Sigmoid colon (tissue), 6 donors: ENCODE measurements at regions not wholly inside any gene's neighbourhood (a gene's known extent, or its start where the extent isn't known, plus 50 kb on each side); places are given as distances from the start of the nearest gene placed in this dataset.
"Not testable (repeated sequence)": the region's sequence is repeated elsewhere in the genome, so short reads cannot be mapped to it uniquely, and the experiment has no call there.

Experiments used
- DNase-seq: peaks from one replicate; pipeline ENCODE4 v3.0.0-alpha.2; 2019
- H3K27ac ChIP-seq, 4 donors: fragments of 200-600 bp; sonication (generic); one replicate each; pipeline ENCODE4 v1.5.1; 2016 to 2019; ENCODE audit warnings: mild to moderate bottlenecking in 1 of 4
- H3K27me3 ChIP-seq, 3 donors: fragments of 200-600 bp; sonication (generic); one replicate each; pipeline ENCODE4 v1.5.1; 2019; ENCODE audit warnings: mild to moderate bottlenecking in 1 of 3
- H3K36me3 ChIP-seq, 4 donors: fragments of 200-600 bp; sonication (generic); one replicate each; pipeline ENCODE4 v1.5.1; 2016 to 2019
- H3K4me1 ChIP-seq, 4 donors: fragments of 200-600 bp; sonication (generic); one replicate each; pipeline ENCODE4 v1.5.1; 2017 to 2019
- H3K4me3 ChIP-seq, 4 donors: fragments of 200-600 bp; sonication (generic); one replicate each; pipeline ENCODE4 v1.5.1; 2017 to 2019; ENCODE audit warnings: mild to moderate bottlenecking in 2 of 4, moderate library complexity in 1 of 4
- H3K9me3 ChIP-seq, 4 donors: fragments of 200-600 bp in 3 of 4; sonication (generic) in 3 of 4; one replicate each; pipeline versions ENCODE4 v1.5.1 to v1.6.1; 2013 to 2019
- WGBS, 2 donors: extraction: QIAGEN DNeasy Blood & Tissue Kit; methylation state at CpG; one replicate each; pipeline ENCODE4 v1.1.7; 2013; 5-methylcytosine and 5-hydroxymethylcytosine counted together
- intact Hi-C: fragments of 100-400 bp; cut with DNase I; formaldehyde crosslinking; loops from one replicate; pipeline ENCODE4 v1.15.1; 2023
- donor health status: healthy with polysubstance abuse.
- donor health status: healthy.

DNA sequence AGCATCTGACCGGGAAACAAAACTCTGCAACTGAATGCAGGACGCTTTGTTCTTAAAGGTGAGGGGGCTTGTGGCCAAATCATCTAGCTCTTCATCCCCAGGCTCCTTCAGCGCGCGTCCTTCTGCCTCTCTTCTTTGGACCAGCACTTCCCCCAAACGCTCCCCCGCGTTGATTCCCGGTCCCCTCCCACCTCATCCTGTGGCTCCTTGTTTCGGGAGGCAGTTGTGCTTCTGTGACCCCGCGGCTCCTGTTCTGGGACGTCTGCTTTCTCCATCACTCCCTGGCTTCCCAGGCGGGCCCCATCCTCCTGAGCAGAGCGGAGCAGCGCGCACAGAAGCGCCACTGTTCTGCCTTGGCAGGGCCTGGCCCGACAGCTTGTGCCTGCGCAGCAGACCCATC, 109.7 kb upstream of the ZNG1E start:
- H3K27ac ChIP-seq, H3K4me1 ChIP-seq, H3K27me3 ChIP-seq, DNase-seq, intact Hi-C loops, H3K36me3 ChIP-seq, H3K4me3 ChIP-seq, H3K9me3 ChIP-seq: not testable (repeated sequence)
- 62 to 79% methylated on average over 19 to 20 of the region's 20 CpGs for WGBS, 2 donors

DNA sequence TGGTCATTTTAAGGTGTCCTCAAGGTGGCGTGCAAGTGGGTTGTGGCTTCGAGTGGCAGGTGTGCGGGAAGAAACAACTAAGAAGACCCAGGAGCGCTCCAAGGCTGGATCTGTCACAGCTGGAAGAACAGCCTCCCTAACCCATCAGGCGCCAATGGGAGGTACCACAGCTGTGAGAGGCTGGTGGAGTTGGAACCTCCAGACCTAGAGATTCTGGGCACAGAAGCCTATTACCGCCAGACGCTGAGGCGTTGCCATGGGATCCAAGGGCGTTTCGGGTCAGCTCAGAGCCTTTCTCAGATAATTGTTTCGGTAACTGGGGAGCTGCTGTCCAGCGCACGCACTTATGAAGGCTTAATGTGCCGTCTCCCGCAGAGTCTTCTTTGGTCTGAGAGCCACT, 156.7 kb upstream of the ZNG1E start:
- WGBS, 2 donors = 62 to 66% methylated on average over 3 to 5 of the region's 15 CpGs
- H3K36me3 ChIP-seq, H3K4me3 ChIP-seq, H3K27me3 ChIP-seq, intact Hi-C loops, H3K27ac ChIP-seq, H3K4me1 ChIP-seq, H3K9me3 ChIP-seq, DNase-seq: not testable (repeated sequence)

DNA sequence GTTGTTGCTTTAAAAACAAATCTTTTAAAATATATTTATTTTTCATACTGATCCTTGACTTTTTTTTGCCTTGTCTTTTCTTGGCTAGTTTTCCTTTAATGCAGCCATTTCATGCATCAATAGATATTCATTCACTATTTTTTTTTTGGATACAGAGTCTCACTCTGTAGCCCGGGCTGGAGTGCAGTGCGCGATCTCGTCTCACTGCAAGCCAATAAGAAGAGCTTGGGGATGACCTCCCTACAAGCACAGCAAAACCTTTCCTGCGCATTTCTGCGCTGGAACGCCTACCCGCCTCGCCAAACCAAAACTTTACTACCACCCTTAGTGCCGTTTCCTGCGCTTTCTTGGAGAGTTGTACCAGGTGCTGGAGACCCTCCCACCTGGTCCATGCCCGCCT, 161.3 kb upstream of the ZNG1E start:
- H3K4me3 ChIP-seq, DNase-seq, H3K36me3 ChIP-seq, intact Hi-C loops, H3K4me1 ChIP-seq, H3K27me3 ChIP-seq, H3K27ac ChIP-seq, H3K9me3 ChIP-seq: not testable (repeated sequence)
- WGBS, 2 donors = 92 to 95% methylated on average over 12 of the region's 12 CpGs

DNA sequence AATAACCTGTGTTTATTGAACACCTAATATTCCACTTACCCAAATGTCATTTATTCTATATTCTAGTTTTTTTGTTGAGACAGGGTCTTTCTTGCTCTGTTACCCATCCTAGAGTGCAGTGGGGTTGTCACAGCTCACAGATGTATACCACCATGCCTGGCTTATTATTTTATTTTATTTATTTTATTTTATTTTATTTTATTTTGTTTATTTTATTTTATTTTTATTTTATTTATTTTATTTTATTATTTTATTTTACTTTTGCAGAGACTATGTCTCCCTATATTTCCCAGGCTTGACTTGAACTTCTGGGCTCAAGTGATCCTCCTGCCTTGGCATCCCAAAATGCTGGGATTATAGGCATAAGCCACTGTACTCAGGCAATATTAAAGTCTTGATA, 167.8 kb upstream of the ZNG1E start:
- DNase-seq, H3K36me3 ChIP-seq, H3K9me3 ChIP-seq, H3K4me3 ChIP-seq, H3K27ac ChIP-seq, intact Hi-C loops, H3K27me3 ChIP-seq, H3K4me1 ChIP-seq: not testable (repeated sequence)

DNA sequence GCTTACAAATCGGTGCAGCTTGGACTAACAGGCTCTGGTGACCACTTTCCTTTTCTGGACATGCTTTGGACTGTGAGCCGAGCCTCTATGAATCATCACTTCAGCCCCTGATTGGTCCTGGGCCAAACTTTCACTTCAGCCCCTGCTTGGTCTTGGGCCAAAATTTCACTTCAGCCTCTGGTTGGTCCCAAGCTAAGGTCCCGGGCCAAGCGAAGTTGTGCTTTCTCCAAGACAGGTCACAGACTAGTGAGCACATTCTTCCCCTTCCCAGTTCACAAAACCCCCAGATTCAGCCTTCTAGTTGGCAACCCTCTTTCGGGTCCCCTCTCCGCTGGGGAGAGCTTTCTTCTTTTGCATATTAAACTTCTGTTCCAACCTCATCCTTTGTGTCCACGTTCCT, 171.0 kb upstream of the ZNG1E start:
- H3K4me1 ChIP-seq, H3K27me3 ChIP-seq, DNase-seq, H3K9me3 ChIP-seq, intact Hi-C loops, H3K4me3 ChIP-seq, H3K36me3 ChIP-seq, H3K27ac ChIP-seq: not testable (repeated sequence)
- 85 to 95% methylated on average over 5 of the region's 7 CpGs for WGBS, 2 donors

DNA sequence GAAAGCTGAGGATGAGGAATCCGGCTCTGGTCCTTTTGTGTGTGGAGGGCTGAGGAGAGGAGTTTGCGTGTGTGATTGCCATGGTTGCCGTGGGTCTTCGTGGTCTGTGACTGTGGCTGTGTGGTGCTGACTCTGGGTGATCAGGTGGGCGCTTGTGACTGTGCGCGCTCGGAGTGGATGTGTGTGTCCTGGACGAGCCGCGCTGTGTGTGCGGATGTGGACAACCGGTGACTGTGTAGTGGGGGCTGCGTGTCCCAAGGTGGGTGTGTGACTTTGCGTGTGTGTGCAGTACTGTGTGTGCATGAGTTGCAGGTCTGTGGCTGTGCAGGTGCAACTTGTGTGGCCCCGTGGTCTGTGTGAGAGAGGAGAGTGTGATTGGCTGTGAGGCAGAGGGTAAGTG, 172.0 kb upstream of the ZNG1E start:
- WGBS, 2 donors = 93 to 95% methylated on average over 15 of the region's 16 CpGs
- intact Hi-C loops, H3K4me3 ChIP-seq, H3K36me3 ChIP-seq, H3K27me3 ChIP-seq, H3K4me1 ChIP-seq, H3K27ac ChIP-seq, H3K9me3 ChIP-seq, DNase-seq: not testable (repeated sequence)

DNA sequence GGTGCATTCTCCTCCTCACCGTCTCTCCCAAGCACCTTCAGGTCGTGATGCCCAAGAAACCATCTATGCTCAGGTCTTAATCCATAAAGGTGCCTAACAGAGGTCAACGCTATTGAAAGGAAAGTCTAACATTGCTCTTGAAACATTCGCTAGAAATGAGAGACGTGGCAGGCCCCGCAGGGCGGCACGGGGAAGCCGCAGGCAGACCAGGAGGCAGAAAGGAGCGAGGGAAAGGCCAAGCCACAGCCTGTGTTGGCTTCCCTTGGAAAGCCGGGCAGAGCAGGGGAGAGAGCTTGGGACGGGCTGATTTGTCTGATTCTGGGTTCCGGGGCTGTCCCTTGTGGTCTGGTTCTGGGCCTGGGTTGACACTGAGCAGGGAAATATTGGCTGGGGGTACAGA, 192.8 kb upstream of the ZNG1E start:
- 84% methylated on average over 13 of the region's 13 CpGs for WGBS, 2 donors
- H3K36me3 ChIP-seq, H3K27me3 ChIP-seq, H3K27ac ChIP-seq, H3K4me3 ChIP-seq, H3K4me1 ChIP-seq, H3K9me3 ChIP-seq, DNase-seq, intact Hi-C loops: not testable (repeated sequence)

DNA sequence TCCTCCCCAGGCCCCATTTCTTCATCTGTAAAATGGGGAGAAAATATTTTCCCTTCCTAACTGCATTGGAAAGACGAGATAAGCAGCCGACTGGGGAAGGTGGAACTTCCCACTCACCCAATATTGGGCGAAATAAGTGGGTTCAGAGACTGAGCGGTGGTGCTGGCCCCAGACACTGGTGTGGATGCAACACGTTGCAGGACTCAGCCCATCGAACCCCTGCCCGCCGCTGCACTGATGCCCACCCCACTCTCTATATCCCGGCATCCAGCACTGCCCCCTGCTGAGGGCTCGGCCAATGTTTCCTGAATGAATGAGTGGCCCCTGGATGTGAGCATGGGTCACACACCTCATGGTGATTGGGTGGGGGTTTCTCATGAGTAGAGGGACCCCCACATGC, 194.4 kb upstream of the ZNG1E start:
- H3K36me3 ChIP-seq, DNase-seq, H3K4me1 ChIP-seq, H3K4me3 ChIP-seq, H3K9me3 ChIP-seq, H3K27me3 ChIP-seq, H3K27ac ChIP-seq, intact Hi-C loops: not testable (repeated sequence)
- 83 to 88% methylated on average over 10 of the region's 10 CpGs for WGBS, 2 donors

DNA sequence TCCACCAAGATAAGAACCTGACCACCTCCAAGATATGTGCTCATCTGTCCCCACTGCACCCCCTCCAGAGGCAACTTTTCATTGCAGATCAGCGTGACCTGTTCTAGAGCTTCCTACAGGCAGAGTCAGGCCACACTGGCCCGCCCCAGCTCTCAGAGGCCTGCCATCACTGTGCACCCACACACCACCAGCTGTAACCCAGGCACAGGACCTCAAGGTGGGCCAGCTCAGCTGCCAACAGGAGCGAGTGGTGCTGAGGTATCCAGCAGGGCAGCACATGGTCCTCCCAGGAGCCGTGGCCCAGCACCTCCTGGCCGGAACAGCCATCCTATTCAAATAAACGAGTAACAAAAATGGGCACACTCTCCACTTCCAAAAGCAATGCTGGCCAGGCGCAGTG, 189.9 kb upstream of the FOXD4L5 start:
- DNase-seq, H3K4me3 ChIP-seq, H3K4me1 ChIP-seq, H3K27me3 ChIP-seq, H3K9me3 ChIP-seq, H3K36me3 ChIP-seq, intact Hi-C loops, H3K27ac ChIP-seq: not testable (repeated sequence)
- 74 to 81% methylated on average over 7 of the region's 7 CpGs for WGBS, 2 donors

DNA sequence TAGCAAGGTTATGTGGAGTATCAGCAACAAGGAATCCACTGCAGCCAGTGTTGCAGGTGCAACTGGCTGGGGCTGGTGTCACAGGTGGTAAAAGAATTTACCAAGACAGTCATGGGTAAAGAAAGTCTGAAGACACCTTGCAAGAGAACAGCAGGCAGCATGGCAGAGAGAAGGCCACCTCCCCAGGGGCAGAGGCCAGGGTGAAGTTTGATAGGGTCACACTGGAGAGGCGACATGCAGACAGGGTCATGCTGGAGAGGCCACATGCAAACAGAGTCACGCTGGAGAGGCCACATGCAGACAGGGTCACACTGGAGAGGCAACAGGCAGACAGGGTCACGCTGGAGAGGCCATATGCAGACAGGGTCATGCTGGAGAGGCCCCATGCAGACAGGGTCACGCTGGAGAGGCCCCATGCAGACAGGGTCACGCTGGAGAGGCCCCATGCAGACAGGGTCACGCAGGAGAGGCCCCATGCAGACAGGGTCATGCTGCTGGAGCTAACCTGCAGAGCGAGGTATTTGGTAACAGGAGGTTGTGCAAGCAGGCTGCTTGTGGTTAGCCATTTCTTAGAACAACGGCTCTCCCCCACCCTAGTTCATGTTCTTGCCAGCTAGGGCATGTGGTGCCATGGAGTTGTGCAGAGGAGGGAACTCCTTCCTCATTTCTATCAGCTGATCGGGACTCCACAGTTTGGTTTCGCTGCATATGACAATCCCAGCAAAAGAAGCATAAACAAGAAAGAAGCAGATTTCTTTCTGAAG, 188.2 kb upstream of the FOXD4L5 start:
- H3K4me3 ChIP-seq, H3K27me3 ChIP-seq, H3K9me3 ChIP-seq, H3K36me3 ChIP-seq, H3K27ac ChIP-seq, H3K4me1 ChIP-seq, intact Hi-C loops, DNase-seq: not testable (repeated sequence)
- 61 to 62% methylated on average over 10 of the region's 10 CpGs for WGBS, 2 donors

DNA sequence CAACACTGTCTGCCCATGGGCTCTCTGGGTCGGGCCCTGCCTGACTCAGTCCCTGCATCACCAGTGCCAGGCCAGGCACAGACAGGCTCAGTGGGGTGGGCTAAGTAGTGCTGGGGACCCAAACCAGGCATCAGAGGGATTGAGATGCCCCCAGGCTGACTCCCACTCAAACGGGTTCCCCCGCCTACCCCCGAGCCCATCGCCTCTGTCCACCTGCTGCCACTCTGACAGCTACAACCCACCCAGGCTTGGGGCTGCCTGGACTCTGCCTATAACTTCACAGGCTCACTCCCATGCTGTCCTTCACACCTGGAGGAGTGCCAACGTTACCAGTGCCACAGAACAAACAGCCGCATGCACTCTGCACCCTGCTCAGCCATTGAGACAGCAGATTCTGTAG, 186.1 kb upstream of the FOXD4L5 start:
- H3K27ac ChIP-seq, H3K4me3 ChIP-seq, H3K36me3 ChIP-seq, H3K27me3 ChIP-seq, intact Hi-C loops, H3K9me3 ChIP-seq, H3K4me1 ChIP-seq: not testable (repeated sequence)
- 84 to 85% methylated on average over 7 of the region's 7 CpGs for WGBS, 2 donors
- DNase-seq = peak; percentile 40

DNA sequence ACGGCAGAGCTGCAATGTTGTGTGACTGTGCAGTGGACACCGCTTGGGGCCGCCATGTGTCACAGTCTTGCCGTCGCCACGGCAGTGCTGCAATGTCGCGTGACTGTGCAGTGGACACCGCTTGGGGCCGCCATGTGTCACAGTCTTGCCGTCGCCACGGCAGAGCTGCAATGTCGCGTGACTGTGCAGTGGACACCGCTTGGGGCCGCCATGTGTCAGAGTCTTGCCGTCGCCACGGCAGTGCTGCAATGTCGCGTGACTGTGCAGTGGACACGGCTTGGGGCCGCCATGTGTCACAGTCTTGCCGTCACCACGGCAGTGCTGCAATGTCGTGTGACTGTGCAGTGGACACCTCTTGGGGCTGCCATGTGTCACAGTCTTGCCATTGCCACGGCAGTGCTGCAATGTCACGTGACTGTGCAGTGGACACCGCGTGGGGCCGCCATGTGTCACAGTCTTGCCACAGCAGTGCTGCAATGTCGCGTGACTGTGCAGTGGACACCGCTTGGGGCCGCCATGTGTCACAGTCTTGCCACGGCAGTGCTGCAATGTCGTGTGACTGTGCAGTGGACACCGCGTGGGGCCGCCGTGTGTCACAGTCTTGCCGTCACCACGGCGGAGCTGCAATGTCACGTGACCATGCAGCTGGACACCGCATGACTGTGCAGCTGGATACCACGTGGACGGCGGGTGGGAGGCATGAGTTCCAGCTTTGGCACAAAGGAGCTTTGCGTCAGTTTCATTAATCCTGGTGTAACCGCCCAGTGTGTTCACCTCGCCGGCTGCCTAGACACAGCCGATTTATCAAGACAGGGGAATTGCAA, 182.1 kb upstream of the FOXD4L5 start:
- peak; percentile 14 for DNase-seq
- intact Hi-C loops, H3K4me3 ChIP-seq, H3K27me3 ChIP-seq, H3K36me3 ChIP-seq, H3K9me3 ChIP-seq, H3K4me1 ChIP-seq, H3K27ac ChIP-seq: not testable (repeated sequence)
- 94 to 96% methylated on average over 54 of the region's 55 CpGs for WGBS, 2 donors

DNA sequence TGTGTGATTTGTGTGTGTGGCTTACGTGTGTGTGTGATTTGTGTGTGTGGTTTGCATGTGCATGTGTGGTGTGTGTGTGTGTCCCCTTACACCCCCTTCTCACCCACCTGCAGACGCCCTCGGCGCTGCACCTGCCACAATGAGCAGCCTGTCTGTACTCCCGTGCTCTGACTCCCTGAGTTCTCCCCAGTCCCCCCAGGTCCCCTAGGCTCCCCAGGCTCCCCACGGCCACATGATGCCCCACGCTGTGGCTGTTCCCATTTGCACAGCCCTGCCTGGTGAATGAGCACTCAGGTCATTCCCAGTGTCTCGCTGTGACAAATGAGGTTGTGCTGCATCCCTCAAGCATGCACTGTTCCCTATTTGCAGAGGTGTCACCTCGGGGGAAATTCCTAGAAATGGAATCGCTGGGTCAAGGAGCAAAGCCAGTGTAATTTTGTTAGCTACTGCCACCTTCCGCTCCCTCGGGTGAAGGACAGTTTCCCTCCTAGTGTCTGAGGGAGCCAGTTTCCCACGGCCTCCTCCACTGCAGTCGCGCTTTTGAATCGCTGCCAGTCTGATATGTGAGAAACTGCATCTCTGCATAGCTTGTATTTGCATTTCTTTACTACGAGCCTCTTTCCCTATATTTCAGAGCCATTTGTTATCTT, 180.4 kb upstream of the FOXD4L5 start:
- H3K4me1 ChIP-seq, intact Hi-C loops, H3K4me3 ChIP-seq, H3K27ac ChIP-seq, H3K36me3 ChIP-seq, H3K9me3 ChIP-seq, H3K27me3 ChIP-seq: not testable (repeated sequence)
- WGBS, 2 donors = 90 to 93% methylated on average over 17 of the region's 17 CpGs
- DNase-seq = peak; percentile 11
